Neutrophil (primary cell): ENCODE measurements at regions not wholly inside any gene's neighbourhood (a gene's known extent, or its start where the extent isn't known, plus 50 kb on each side); places are given as distances from the start of the nearest gene placed in this dataset.

Experiments
- H3K27ac ChIP-seq: fragments of 200-600 bp; sonication (generic); 2 replicates; pipeline ENCODE4 v1.5.1; 2016; ENCODE audit warnings: mild to moderate bottlenecking, moderate library complexity
- H3K27me3 ChIP-seq: fragments of 200-600 bp; sonication (generic); 2 replicates; pipeline ENCODE4 v1.6.0; 2016; ENCODE audit warnings: mild to moderate bottlenecking
- H3K36me3 ChIP-seq: fragments of 200-600 bp; sonication (generic); 2 replicates; pipeline ENCODE4 v1.5.1; 2017
- H3K4me1 ChIP-seq, 2 experiments: fragments of 200-600 bp in 1 of 2; sonication (generic) in 1 of 2; 1 replicate in 1 of 2; 2 replicates in 1 of 2; pipeline versions ENCODE4 v1.5.1 to v1.6.1; 2013 to 2016; ENCODE audit warnings: low read depth in 1 of 2, low read length in 1 of 2, mild to moderate bottlenecking in 1 of 2, moderate library complexity in 1 of 2; ENCODE audit not compliant: control insufficient read depth in 1 of 2, insufficient read depth in 1 of 2
- H3K4me3 ChIP-seq, 2 experiments: fragments of 200-600 bp in 1 of 2; sonication (generic) in 1 of 2; 1 replicate in 1 of 2; 2 replicates in 1 of 2; pipeline ENCODE4 v1.5.1; 2013 to 2016; ENCODE audit warnings: low read depth in 1 of 2, low read length in 1 of 2, mild to moderate bottlenecking in 1 of 2, moderate library complexity in 1 of 2
- H3K9me3 ChIP-seq: fragments of 200-600 bp; sonication (generic); 2 replicates; pipeline ENCODE4 v1.5.1; 2016
- CTCF ChIP-seq: fragments of 200-600 bp; sonication (generic); IDR thresholded peaks from 2 replicates; pipeline ENCODE4 v1.5.1; 2016; ENCODE audit warnings: antibody characterized with exemption

- no peaks in the 10 kb centered on the region for H3K36me3 ChIP-seq
- peaks cover 95% of the 10 kb centered on the region for H3K27me3 ChIP-seq
- no peak for TF ChIP-seq CTCF
- no peak overlapping the region for H3K4me3 ChIP-seq
- no peak overlapping the region for H3K27ac ChIP-seq
- H3K4me1 ChIP-seq = peaks cover 0 to 8% of the 10 kb centered on the region in 2 experiments
- no peaks in the 10 kb centered on the region for H3K9me3 ChIP-seq
These were observed 262.9 kb upstream of the SDK2 start for GRCh38 chr17:73906896-73907870.

GRCh38 chr17:73909186-73909585 lies 264.9 kb upstream of the SDK2 start:
- H3K4me3 ChIP-seq = no peak overlapping the region

GRCh38 chr17:73910206-73910605 lies 266.0 kb upstream of the SDK2 start:
- Histone ChIP-seq H3K9me3 (no peaks in the 10 kb centered on the region), H3K27me3 (peaks cover 80% of the 10 kb centered on the region), H3K27ac (no peak overlapping the region), H3K36me3 (no peaks in the 10 kb centered on the region), H3K4me1 (peaks cover 0 to 7% of the 10 kb centered on the region in 2 experiments), H3K4me3 (no peak overlapping the region)
- TF ChIP-seq CTCF = no peak

More at GRCh38 chr17:73909186-73909585, 264.9 kb upstream of the SDK2 start:
- Histone ChIP-seq H3K4me1 (peaks cover 0 to 7% of the 10 kb centered on the region in 2 experiments), H3K27me3 (peaks cover 88% of the 10 kb centered on the region), H3K36me3 (no peaks in the 10 kb centered on the region), H3K9me3 (no peaks in the 10 kb centered on the region), H3K27ac (no peak overlapping the region)
- no peak for TF ChIP-seq CTCF

GRCh38 chr17:73910821-73911515 lies 266.7 kb upstream of the SDK2 start:
- no peak overlapping the region for H3K4me3 ChIP-seq
- no peak for TF ChIP-seq CTCF
- H3K27ac ChIP-seq = no peak overlapping the region
- peaks cover 0 to 7% of the 10 kb centered on the region in 2 experiments for H3K4me1 ChIP-seq
- H3K9me3 ChIP-seq = no peaks in the 10 kb centered on the region
- no peaks in the 10 kb centered on the region for H3K36me3 ChIP-seq
- peaks cover 73% of the 10 kb centered on the region for H3K27me3 ChIP-seq

GRCh38 chr17:73911726-73912372 lies 267.6 kb upstream of the SDK2 start:
- H3K36me3 ChIP-seq = no peaks in the 10 kb centered on the region
- TF ChIP-seq CTCF = no peak
- H3K4me1 ChIP-seq = peaks cover 0 to 6% of the 10 kb centered on the region in 2 experiments
- H3K9me3 ChIP-seq = no peaks in the 10 kb centered on the region
- peaks cover 70% of the 10 kb centered on the region for H3K27me3 ChIP-seq
- H3K4me3 ChIP-seq = no peak overlapping the region
- no peak overlapping the region for H3K27ac ChIP-seq
